SK-MEL-5 (cell line): ENCODE measurements at regions not wholly inside any gene's neighbourhood (a gene's known extent, or its start where the extent isn't known, plus 50 kb on each side); places are given as distances from the start of the nearest gene placed in this dataset.
"Not testable (repeated sequence)": the region's sequence is repeated elsewhere in the genome, so short reads cannot be mapped to it uniquely, and the experiment has no call there.

Experiments used
- DNase-seq: peaks from one replicate; pipeline ENCODE4 v3.0.0-alpha.2; 2016; ENCODE audit warnings: low read depth, low spot score
- in situ Hi-C: cut with HindIII; loops from 2 replicates; pipeline ENCODE4 v1.10.0; 2016; ENCODE audit warnings: low sequenced_read_pairs, high pct_unique_total_duplicates, low pct_unique_long_range_greater_than_20kb

DNA sequence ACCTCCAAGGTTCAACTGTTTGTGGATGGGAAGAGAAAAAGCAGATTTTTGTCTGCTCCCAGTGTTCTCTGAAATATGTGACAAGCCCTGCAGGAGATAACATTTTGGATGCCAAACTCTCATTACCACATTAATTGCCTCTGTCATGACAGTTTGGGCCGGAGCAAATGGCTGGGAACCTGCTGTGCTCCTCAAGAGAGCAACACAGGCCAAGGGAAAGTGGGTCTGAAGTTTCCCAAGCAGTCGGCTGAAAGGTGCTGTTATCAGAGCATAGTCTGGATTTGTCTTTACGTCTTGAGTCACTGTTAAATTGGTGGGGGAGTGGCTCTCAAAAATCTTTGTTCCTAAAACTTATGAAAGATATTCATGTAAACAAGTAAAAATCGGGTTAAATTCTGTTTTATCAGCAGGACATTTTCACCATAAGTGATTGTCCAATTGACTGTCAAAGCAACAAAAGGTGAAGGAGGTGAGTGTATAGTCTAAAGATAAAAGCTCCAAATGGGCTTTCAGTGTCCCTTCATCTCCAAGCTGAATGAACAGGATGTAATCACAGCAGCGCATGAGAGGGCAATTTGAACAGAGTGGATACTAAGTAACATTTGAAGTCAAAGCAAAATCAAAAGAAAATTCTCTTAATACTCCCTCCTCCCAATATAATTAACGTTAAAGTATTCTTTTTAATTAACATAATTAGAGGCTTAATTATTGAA is 844.8 kb downstream of the PCDH17 start:
- in situ Hi-C loops = no loop called here
- DNase-seq = no peak

DNA sequence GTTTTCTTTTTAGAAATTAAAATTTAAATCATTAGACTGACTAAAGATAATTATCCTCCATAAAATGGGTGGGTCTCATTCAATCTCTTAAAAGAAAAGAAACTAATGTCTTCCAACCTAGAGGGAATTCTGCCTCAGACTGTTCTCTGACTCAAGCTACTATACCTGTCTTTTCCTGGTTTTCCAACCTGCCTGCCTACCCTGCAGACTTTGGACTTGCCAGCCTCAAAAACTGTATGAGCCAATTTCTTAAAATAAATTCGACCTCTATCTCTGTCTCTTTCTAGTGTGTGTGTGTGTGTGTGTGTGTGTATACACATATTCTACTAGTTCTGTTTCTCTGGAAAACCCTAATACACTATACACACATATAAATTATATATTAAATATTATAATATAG is 847.3 kb downstream of the PCDH17 start:
- no peak for DNase-seq
- in situ Hi-C loops = no loop called here

DNA sequence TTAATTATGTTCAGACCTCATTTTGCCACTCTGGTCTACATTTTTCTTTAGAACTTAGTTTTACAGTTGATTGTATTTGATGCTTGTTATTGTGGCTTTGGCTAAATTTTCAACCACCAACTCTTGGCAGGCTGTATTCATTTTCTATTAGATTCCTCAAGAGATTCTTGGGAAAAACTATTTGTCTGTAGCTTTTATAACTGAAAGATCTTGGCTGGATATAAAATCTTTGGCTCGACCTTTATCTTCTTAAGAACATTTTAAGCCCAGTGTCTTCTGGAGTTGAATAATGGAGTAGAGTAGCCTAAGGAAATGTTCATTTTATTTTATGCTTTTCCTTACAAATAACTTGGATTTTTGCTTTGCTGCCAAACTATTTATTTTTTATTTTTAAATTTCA is 848.5 kb downstream of the PCDH17 start:
- no peak for DNase-seq
- in situ Hi-C loops = no loop called here

DNA sequence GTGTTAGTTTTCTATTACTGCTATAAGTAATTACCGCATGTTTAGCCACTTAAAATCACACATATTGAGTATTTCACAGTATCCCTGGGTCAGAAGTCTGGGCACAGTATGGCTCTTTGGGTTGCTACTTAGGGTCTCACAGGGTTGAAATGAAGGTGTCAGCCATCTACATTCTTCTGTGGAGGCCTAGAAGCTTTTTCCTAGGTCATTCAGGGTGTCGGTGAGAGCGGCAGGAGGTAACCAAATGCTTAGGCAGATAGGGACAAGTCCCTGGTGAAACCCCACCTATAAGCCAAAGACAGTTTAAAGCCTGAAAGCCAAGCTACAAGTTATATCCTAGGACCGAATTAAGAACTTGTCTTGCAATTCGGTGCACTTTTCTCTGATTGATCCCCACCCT is 856.7 kb downstream of the PCDH17 start:
- in situ Hi-C loops = no loop called here

DNA sequence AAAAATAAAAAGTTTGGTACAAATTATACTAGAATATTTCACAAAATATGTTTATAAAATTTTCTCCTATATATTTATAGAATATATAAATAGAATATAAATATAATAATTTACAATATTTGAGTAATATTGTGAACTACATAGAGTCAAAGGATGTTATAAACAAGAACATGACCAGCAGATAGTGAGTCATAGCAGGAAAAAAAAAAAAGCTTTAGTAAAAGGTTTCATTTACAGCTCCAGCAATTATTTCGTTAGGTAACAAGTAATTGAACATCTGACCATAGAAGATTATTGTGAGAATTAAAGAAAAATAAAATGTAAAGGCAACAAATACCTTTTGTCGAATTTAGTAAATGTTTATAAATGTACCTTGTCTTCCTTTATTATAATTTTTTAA is 864.1 kb downstream of the PCDH17 start:
- in situ Hi-C loops = no loop called here
- no peak for DNase-seq

More for the DNA sequence above, 856.7 kb downstream of the PCDH17 start:
- no peak for DNase-seq

DNA sequence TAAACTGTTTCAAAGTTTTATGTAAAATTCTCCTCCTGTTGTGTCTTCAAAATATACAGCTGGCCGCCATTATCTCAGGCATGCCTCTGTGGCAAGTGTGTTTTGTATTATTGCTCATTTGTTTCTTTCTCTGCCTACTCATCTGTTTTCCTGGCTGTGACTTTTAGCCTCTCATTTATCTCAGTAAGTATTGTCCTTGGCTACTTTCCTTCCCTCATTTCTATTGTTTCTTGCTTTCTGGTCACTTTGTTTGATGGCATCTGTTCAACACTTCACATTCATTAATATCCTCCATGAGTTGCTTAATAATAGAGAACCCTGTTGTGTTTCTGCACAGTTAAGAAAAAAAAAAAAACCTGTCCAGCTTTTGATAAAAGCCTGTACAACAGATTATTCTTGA is 869.4 kb downstream of the PCDH17 start:
- in situ Hi-C loops = no loop called here
- DNase-seq = no peak

DNA sequence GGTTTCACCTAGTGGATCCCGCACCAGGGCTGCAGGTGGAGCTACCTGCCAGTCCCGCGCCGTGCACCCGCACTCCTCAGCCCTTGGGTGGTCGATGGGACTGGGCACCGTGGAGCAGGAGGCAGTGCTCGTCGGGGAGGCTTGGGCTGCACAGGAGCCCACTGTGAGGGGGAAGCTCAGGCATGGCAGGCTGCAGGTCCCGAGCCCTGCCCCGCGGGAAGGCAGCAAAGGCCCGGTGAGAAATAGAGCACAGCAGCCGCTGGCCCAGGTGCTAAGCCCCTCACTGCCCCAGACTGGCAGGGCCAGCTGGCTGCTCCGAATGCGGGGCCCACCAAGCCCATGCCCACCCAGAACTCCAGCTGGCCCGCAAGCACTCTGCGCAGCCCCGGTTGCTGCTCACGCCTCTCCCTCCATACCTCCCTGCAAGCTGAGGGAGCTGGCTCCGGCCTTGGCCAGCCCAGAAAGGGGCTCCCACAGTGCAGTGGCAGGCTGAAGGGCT is 872.7 kb downstream of the PCDH17 start:
- in situ Hi-C loops, DNase-seq: not testable (repeated sequence)

DNA sequence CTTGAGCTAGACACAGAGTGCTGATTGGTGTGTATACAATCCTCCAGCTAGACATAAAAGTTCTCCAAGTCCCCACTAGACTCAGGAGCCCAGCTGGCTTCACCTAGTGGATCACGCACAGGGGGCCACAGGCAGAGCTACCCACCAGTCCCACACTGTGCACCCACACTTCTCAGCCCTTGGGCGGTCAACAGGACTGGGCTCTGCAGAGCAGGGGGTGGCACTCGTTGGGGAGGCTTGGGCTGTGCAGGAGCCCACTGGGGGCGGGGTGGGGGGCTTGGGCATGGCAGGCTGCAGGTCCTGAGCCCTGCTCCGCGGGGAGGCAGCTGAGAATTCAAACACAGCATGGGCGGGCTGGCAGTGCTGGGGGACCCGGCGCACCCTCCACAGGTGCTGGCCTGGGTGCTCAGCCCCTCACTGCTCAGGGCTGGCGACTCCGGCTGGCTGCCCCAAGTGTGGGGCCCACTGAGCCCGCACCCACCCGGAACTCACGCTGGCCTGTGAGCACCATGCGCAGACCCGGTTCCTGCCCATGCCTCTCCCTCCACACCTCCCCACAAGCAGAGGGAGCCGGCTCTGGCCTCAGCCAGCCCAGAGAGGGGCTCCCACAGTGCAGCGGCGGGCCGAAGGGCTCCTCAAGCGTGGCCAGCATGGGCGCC is 873.8 kb downstream of the PCDH17 start:
- in situ Hi-C loops, DNase-seq: not testable (repeated sequence)

DNA sequence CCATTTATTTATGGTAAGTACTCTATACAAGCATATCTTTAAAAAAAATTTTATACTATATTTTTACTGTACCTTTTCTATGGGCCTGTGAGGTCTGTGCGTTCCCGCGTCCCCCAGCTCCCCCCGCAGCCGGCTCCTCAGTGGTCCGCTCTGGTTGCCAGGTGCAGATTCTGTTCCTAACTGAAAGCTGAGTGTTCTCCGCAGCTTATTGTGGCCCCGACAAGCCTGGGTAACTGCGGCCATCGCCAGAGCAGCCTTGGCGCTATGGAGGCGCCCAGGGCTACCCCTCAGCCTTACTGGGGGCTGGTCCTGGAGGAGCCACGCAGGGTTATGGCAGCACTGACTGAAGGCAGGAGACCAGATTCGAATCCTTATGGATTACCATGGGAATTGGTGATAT is 896.8 kb downstream of the PCDH17 start:
- in situ Hi-C loops = no loop called here
- DNase-seq = no peak

DNA sequence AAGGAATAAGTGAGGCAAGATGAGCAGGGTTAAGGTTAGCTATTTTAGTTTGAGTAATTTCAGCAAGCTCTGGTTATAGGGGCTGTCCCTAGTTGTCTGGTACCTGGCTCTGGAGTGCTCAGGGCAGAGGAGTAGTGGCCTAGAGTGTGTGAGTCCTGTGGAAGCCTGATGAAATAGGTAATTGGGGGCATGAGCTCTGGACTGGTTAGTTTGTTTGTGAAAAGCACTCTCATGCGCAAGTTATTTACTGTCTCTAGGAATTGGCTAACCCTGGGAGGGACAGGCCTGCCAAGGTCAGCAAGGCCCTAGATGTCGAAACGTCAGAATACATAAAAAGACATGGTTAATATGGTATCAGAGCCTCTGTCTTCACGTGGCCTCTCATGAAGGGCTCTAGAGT is 900.1 kb downstream of the PCDH17 start:
- in situ Hi-C loops = no loop called here
- DNase-seq = no peak

DNA sequence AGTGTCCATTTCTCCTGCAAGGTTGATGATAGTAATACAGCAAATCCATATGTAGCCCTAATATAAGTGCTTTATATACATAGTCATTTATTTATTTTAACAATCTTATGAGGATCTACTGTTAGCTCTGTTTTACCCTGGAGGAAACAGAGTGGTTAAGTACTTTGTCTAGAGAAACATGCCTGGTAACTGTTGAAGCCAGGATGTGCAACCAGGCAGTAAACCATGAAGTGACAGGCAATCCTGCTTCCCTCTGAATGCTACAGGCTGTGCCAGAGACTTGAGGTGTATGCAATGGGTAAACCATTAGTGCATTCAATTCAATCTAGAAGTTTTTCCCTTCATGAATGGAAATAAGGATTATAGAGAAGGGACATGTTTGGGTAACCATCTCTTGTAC is 911.0 kb downstream of the PCDH17 start:
- DNase-seq = no peak
- in situ Hi-C loops = no loop called here

DNA sequence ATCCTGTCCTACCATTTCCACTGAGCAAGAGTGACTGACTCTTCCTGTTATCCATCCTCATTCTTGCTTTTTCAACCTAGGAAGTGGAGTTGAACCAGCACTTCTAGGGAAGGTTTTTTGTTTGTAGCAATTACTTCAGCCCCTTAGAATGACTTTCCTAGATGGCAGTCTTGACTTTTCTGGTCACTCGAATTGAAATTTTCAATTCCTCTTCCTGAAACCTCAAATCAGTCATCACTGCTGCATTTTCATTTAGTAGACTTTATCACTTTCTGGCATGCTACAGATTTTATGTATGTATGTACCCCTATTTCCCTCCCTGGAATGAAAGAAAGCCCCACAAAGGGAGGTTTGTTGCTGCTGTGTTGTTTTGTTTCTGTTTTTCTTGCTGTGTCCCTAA is 915.9 kb downstream of the PCDH17 start:
- in situ Hi-C loops = no loop called here
- DNase-seq = no peak

DNA sequence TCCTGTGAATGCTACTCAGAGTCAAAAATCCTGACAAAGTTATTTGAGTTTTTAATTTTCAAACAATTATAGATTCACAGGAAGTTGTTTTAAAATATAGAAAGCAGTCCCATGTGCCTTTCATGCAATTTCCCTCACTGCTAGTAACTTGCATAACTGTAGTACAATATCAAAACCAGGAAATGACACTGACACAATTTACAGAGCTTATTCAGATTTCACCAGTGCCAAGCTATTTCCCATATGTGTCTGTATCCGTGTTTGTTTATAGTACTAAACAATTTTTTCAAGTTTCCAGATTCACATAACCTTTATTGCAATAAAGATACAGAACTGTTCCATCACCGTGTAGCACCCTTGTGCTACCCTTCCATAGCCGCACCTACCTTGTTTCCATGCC is 934.6 kb downstream of the PCDH17 start:
- no peak for DNase-seq
- in situ Hi-C loops = no loop called here

DNA sequence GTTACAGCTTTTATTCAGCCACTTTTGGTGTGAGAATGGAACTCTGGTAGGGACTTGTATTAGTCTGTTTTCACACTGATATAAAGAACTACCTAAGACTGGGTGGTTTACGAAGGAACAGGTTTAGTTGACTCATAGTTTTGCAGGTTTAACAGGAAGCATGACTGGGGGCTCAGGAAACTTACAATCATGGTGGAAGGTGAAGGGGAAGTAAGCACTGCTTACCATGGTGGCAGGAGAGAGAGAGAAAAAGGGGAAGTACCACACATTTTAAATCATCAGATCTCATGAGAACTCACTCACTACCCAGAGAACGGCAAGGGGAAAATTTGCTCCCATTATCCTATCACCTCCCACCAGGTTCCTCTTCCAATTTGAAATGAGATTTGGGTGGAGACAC is 942.2 kb downstream of the PCDH17 start:
- DNase-seq = no peak
- in situ Hi-C loops = no loop called here

DNA sequence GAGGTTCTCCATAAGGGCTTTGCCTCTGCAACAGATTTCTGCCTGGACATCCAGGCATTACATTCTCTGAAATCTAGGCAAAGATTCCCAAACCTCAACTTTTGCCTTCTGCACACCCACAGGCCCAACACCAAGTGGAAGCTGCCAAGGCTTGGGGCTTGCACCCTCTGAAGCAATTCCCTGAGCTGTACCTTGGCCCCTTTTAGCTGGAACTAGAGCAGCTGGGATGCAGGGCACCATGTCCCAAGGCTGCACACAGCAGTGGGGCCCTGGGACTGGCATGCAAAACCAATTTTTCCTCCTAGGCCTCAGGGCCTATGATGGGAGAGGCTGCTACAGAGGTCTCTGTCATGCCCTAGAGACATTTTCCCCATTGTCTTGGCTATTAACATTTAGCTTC is 943.2 kb downstream of the PCDH17 start:
- no peak for DNase-seq

DNA sequence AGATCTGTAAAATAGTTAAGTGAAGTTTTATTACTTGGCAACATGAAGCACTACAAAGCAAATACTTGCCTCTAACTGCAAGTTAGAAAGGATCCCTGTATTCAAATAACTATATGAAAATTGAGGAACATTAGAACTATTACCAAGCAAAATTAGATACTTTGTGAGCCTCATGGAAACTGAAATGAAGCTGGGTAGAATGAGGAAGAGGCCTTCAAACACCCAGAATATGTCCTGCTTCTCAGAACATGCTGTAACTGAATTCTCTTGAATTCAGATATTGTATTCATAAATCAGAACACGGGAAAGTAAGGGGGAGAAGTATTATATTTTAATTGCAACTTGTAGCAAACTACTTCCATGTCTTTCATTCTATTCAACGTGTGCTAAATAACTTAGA is 947.9 kb downstream of the PCDH17 start:
- DNase-seq = no peak
- in situ Hi-C loops = no loop called here

More for the DNA sequence above, 943.2 kb downstream of the PCDH17 start:
- in situ Hi-C loops = no loop called here

DNA sequence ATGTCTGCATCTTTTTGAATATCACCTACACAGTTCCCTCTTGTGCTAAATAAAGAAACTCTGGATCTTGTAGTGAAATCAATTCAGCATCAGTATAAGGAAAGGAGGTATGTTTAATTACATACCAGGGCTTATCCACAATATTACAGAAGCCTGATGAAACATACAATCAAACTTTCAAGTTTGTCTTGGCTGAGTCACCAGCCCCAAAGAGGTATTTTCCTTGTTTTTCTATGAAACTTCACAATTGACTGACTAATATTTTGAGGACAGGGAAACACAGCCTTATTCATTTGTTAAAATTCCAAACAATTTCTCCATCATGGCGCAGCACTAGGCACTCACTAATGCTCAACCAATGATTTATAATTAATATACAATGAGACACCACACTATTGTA is 952.4 kb downstream of the PCDH17 start:
- in situ Hi-C loops = no loop called here
- DNase-seq = no peak

DNA sequence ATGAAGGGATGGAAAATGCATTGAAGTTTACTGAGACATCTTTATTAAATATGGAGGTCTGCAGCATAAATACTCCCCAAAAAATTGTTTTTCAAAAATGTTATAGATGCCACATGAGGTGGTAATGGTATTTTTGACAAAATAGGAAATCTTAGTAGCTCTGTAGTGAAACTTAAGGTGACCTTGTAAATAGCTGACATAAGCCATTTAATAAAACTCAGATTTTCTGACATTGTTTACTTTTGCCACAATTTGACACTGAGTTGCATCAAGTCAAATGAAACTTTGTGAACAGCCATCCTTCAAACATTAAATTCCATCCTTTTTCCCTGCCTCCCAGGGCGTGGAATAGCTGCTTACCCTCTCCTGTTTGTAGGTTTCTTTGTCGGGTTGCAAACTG is 953.1 kb downstream of the PCDH17 start:
- in situ Hi-C loops = no loop called here
- DNase-seq = no peak

DNA sequence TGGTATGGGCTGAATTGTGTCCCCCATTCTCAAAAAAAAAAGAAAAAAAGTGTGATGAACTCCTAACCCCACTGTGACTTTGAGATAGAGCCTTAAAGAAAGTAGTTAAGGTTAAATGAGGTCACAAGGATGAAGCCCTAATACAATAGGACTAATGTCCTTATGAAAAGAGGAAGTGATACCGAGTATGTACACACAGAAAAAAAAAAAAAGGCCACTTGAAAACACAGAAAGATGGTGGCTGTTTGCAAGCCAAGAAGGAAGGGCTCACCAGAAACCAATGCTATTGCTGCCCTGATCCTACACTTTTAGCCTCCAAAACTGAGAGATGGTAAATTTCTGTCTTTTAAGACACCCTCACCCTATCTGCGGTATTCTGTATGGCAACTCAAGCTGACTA is 955.6 kb downstream of the PCDH17 start:
- in situ Hi-C loops = no loop called here
- no peak for DNase-seq
